ENCODE measurements at regions not wholly inside any gene's neighbourhood (a gene's known extent, or its start where the extent isn't known, plus 50 kb on each side); places are given as distances from the start of the nearest gene placed in this dataset.

DNA sequence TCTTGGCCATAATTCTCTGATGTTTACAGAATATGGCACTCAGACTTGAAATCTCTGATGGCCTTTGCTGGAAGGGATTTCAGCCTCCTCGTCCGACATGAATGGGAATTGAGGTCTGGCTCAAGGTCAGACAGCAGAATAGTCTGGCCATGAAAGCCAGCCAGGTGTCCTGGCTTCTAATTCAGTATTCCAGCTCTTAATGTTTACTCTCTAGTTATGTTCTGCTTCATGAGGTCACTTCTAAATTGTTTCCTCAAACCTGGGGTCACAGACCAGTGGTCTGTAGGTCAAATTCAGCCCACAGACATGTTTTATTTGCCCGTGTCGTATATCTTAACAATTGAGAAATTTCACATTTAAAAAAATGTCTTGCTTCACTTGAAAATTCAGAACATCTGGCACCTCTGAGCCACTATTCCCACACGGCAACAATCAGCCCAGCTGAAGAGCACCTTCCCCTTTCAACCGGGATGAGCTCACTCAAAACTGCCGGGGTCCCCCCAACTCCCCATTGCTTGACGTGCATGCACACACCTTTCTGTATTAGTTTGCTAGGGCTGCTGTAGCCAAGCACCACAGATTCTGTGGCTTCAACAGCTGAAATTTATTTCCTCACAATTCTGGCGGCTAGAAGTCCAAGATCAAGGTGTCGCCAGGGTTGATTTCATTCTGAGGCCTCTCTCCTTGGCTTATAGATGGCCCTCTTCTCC is 243.5 kb downstream of the ENC1 start:
- Histone ChIP-seq H3K79me2 (ENCODE audit: control insufficient read depth in 1 of 2, insufficient read depth in 2 of 2, low read length in 2 of 2) (no peaks in the 10 kb centered on the region), H3K56ac (replicated peaks; ENCODE audit: insufficient read length, low read depth, low read length) (no peak overlapping the region), H2BK20ac (ENCODE audit: low read length) (no peak overlapping the region), H3K4ac (replicated peaks; ENCODE audit: insufficient read length, low read depth, low read length) (no peak overlapping the region), H3K4me3 (ENCODE audit: extremely low read depth in 1 of 4, insufficient read depth in 2 of 4, low read depth in 3 of 4, low read length in 4 of 4) (no peak overlapping the region), H3K27me3 (replicated peaks in 1 of 4; ENCODE audit: control insufficient read depth in 3 of 4, extremely low read depth in 1 of 4, insufficient read depth in 3 of 4, low read length in 3 of 4) (peaks cover 0 to 19% (median 10%) of the 10 kb centered on the region in 4 experiments; a peak in 4 of 7 replicates), H3K23ac (ENCODE audit: insufficient read length) (no peak overlapping the region), H3K36me3 (ENCODE audit: control insufficient read depth in 2 of 4, insufficient read depth in 4 of 4, low read length in 3 of 4) (no peaks in the 10 kb centered on the region), H3K4me2 (ENCODE audit: insufficient read depth in 1 of 2, low read depth in 2 of 2, low read length in 2 of 2) (no peak overlapping the region), H4K20me1 (replicated peaks in 1 of 2; ENCODE audit: control insufficient read depth in 1 of 2, insufficient read depth in 2 of 2, low read length in 2 of 2) (peaks cover 2% of the 10 kb centered on the region in 2 experiments), H4K5ac (ENCODE audit: insufficient read length, low read depth, low read length) (no peak overlapping the region), H2BK15ac (ENCODE audit: low read length) (no peak overlapping the region), H2BK120ac (replicated peaks; ENCODE audit: low read depth, low read length) (no peak overlapping the region), H3K4me1 (replicated peaks in 1 of 4; ENCODE audit: control insufficient read depth in 3 of 4, insufficient read depth in 4 of 4, low read length in 3 of 4) (peaks cover 0 to 6% (median 4%) of the 10 kb centered on the region in 4 experiments; a peak in 6 of 7 replicates), H2BK12ac (ENCODE audit: low read depth, low read length) (no peak overlapping the region), H3K27ac (ENCODE audit: low read depth, low read length) (no peak overlapping the region), H3K18ac (ENCODE audit: extremely low read depth, low read length) (no peak overlapping the region), H3K79me1 (ENCODE audit: low read depth, low read length) (no peaks in the 10 kb centered on the region), H3K14ac (ENCODE audit: insufficient read length) (no peak overlapping the region), H3K9me3 (ENCODE audit: insufficient read depth in 2 of 2, low read depth in 1 of 2, low read length in 1 of 2) (no peaks in the 10 kb centered on the region), H3K9ac (replicated peaks in 1 of 4; ENCODE audit: extremely low read depth in 1 of 4, low read depth in 3 of 4, low read length in 3 of 4) (no peak overlapping the region), H4K8ac (ENCODE audit: extremely low read depth, insufficient read depth, low read length) (no peak overlapping the region; the same call in 1 of the 2 replicates), H3K23me2 (ENCODE audit: low read depth, low read length) (no peaks in the 10 kb centered on the region), H2AFZ (ENCODE audit: low read length) (no peak overlapping the region), H2BK5ac (ENCODE audit: low read depth, low read length) (no peak overlapping the region), H2AK5ac (ENCODE audit: low read depth, low read length) (no peak overlapping the region), H4K91ac (replicated peaks; ENCODE audit: insufficient read length, low read length) (no peak overlapping the region)
- no peak for FAIRE-seq
- ChIA-PET POLR2A (ENCODE audit: partially characterized antibody) (no interaction called here), CTCF (ENCODE audit: partially characterized antibody) (interaction anchor here (1.2 to 2.0 kb wide), 3 partner anchors 12 to 236 kb away, joined by 3 to 6 read pairs (median 6); no protein-coding TSS in a partner anchor)
- no peak for TF ChIP-seq SP4 (IDR thresholded peaks at IDR 0.05; ENCODE audit: low read length)
- TF ChIP-seq, protein P1, sequence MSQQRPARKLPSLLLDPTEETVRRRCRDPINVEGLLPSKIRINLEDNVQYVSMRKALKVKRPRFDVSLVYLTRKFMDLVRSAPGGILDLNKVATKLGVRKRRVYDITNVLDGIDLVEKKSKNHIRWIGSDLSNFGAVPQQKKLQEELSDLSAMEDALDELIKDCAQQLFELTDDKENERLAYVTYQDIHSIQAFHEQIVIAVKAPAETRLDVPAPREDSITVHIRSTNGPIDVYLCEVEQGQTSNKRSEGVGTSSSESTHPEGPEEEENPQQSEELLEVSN (IDR thresholded peaks at IDR 0.05), result no peak
- TF ChIP-seq CHD1 (IDR thresholded peaks at IDR 0.05; ENCODE audit: low read depth, low read length), result no peak
- no peak for TF ChIP-seq TBP (IDR thresholded peaks at IDR 0.05; ENCODE audit: low read depth, low read length)
- TF ChIP-seq, protein P2, sequence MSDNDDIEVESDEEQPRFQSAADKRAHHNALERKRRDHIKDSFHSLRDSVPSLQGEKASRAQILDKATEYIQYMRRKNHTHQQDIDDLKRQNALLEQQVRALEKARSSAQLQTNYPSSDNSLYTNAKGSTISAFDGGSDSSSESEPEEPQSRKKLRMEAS (IDR thresholded peaks at IDR 0.05), result no peak
- TF ChIP-seq JUND (IDR thresholded peaks at IDR 0.05; ENCODE audit: low read length), result no peak
- no peak for DNase-seq (ENCODE audit: low read depth in 1 of 2, low spot score in 2 of 2)
- WGBS, 2 experiments (ENCODE audit: extremely low coverage in 1 of 2, insufficient coverage in 1 of 2, insufficient read length in 1 of 2, insufficient replicate concordance in 2 of 2, low coverage in 1 of 2, low lambda C conversion rate in 2 of 2, missing lambda C conversion rate in 1 of 2), result 81% methylated on average over 10 of the region's 10 CpGs; no CpG with 5 or more reads in 1 of the 2 experiments
